ENCODE measurements at regions not wholly inside any gene's neighbourhood (a gene's known extent, or its start where the extent isn't known, plus 50 kb on each side); places are given as distances from the start of the nearest gene placed in this dataset.

DNA sequence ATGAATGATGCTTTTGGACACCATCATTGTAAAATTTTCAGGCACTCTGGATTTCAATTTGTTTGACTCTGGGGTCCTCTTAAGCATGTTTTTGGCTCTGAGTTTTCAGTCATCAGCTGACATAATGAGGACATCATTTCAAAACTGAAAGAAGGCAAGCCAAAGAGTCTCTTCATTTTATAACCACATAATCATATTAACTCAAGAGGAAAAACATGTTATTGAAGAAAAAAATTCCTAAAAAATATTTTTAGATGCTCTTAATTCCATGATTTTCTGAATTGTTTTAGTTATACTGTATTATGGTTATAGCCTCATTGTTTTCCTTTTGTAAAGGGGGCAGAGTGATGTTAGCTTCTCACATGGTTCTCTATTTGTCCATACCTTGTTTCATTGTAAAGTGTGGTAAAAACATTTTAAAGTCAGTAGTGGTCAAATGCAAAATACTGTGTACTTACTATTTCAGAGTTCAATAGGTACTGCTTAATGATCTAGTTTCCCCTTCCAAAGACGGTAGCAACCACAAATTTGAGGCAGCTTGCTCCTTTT is 472.1 kb downstream of the DMRT2 start:
- no peak for TF ChIP-seq NFE2L2 (conservative IDR thresholded peaks at IDR 0.05; ENCODE audit: low read length)
- TF ChIP-seq POLR2A (IDR thresholded peaks at IDR 0.05; ENCODE audit: low read length), result no peak
- no peak for TF ChIP-seq EP300 (IDR thresholded peaks at IDR 0.05)
- no peak for TF ChIP-seq ESRRA (IDR thresholded peaks at IDR 0.05; ENCODE audit: borderline replicate concordance, low read length)
- TF ChIP-seq TP53 (CRISPR knock-in tag; IDR thresholded peaks at IDR 0.05), result no peak
- TF ChIP-seq, protein P1, sequence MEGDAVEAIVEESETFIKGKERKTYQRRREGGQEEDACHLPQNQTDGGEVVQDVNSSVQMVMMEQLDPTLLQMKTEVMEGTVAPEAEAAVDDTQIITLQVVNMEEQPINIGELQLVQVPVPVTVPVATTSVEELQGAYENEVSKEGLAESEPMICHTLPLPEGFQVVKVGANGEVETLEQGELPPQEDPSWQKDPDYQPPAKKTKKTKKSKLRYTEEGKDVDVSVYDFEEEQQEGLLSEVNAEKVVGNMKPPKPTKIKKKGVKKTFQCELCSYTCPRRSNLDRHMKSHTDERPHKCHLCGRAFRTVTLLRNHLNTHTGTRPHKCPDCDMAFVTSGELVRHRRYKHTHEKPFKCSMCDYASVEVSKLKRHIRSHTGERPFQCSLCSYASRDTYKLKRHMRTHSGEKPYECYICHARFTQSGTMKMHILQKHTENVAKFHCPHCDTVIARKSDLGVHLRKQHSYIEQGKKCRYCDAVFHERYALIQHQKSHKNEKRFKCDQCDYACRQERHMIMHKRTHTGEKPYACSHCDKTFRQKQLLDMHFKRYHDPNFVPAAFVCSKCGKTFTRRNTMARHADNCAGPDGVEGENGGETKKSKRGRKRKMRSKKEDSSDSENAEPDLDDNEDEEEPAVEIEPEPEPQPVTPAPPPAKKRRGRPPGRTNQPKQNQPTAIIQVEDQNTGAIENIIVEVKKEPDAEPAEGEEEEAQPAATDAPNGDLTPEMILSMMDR (IDR thresholded peaks at IDR 0.05), result no peak
- TF ChIP-seq, protein P2, sequence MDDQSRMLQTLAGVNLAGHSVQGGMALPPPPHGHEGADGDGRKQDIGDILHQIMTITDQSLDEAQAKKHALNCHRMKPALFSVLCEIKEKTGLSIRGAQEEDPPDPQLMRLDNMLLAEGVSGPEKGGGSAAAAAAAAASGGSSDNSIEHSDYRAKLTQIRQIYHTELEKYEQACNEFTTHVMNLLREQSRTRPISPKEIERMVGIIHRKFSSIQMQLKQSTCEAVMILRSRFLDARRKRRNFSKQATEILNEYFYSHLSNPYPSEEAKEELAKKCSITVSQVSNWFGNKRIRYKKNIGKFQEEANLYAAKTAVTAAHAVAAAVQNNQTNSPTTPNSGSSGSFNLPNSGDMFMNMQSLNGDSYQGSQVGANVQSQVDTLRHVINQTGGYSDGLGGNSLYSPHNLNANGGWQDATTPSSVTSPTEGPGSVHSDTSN (IDR thresholded peaks at IDR 0.05), result no peak
- no peak for TF ChIP-seq MAZ (IDR thresholded peaks at IDR 0.05; ENCODE audit: borderline replicate concordance, low read depth, low read length)
- no peak for TF ChIP-seq CHD2 (IDR thresholded peaks at IDR 0.05; ENCODE audit: low read length, partially characterized antibody)

Data from A549 (cell line).